MM.1S (cell line): ENCODE measurements at regions not wholly inside any gene's neighbourhood (a gene's known extent, or its start where the extent isn't known, plus 50 kb on each side); places are given as distances from the start of the nearest gene placed in this dataset.

Experiments
- CTCF ChIP-seq: fragments of 300-600 bp; sonication (generic); IDR thresholded peaks from 2 replicates; pipeline ENCODE4 v1.5.1; 2016; ENCODE audit warnings: antibody characterized with exemption, low read length, mixed read lengths
- EZH2 ChIP-seq: fragments of 300-600 bp; sonication (generic); optimal IDR thresholded peaks from 2 replicates; pipeline ENCODE3; 2017; ENCODE audit warnings: low read depth, mild to moderate bottlenecking, antibody characterized with exemption, low read length, mixed read lengths
- EZH2phosphoT487 ChIP-seq: fragments of 300-600 bp; sonication (generic); IDR thresholded peaks from 2 replicates; pipeline ENCODE4 v1.6.1; 2018; ENCODE audit warnings: antibody characterized with exemption, low read length

- TF ChIP-seq CTCF (no peak), EZH2 (no peak), EZH2phosphoT487 (no peak)
Observed at GRCh38 chr1:221093903-221094791, 214.9 kb downstream of the HLX start.
